CD14-positive monocyte (primary cell): ENCODE measurements at regions not wholly inside any gene's neighbourhood (a gene's known extent, or its start where the extent isn't known, plus 50 kb on each side); places are given as distances from the start of the nearest gene placed in this dataset.

Source experiments
- DNase-seq, 3 donors: peaks; one replicate each; pipeline ENCODE4 v3.0.0-alpha.2; 2011 to 2022
- H2AFZ ChIP-seq: 2 replicates; pipeline ENCODE4 v1.6.0; 2012; ENCODE audit warnings: mild to moderate bottlenecking, low read depth, low read length, inconsistent platforms; ENCODE audit not compliant: insufficient read depth, poor library complexity, severe bottlenecking
- H3K27ac ChIP-seq, 2 donors: 1 replicate in 1 of 2; 2 replicates in 1 of 2; pipeline ENCODE4 v1.5.1; 2012 to 2013; ENCODE audit warnings: low read length in 2 of 2, control low read depth in 1 of 2, inconsistent platforms in 1 of 2, low read depth in 1 of 2, mild to moderate bottlenecking in 1 of 2
- H3K27me3 ChIP-seq, 2 donors: one replicate each; pipeline versions ENCODE4 v1.6.0 to v1.6.1; 2011 to 2013; ENCODE audit warnings: low read length in 2 of 2; ENCODE audit not compliant: control insufficient read depth in 2 of 2, insufficient read depth in 2 of 2
- H3K36me3 ChIP-seq, 2 donors: replicated peaks in 1 of 2; 1 replicate in 1 of 2; 2 replicates in 1 of 2; pipeline versions ENCODE4 v1.5.1 to v1.6.1; 2012 to 2013; ENCODE audit warnings: low read length in 2 of 2, control low read depth in 1 of 2, inconsistent platforms in 1 of 2, mild to moderate bottlenecking in 1 of 2; ENCODE audit not compliant: insufficient read depth in 2 of 2, control insufficient read depth in 1 of 2
- H3K4me1 ChIP-seq, 2 donors: 1 replicate in 1 of 2; 2 replicates in 1 of 2; pipeline versions ENCODE4 v1.5.1 to v1.6.1; 2012 to 2013; ENCODE audit warnings: low read length in 2 of 2, control low read depth in 1 of 2, inconsistent platforms in 1 of 2, mild to moderate bottlenecking in 1 of 2, moderate library complexity in 1 of 2; ENCODE audit not compliant: insufficient read depth in 2 of 2, control insufficient read depth in 1 of 2
- H3K4me2 ChIP-seq: replicated peaks from 2 replicates; pipeline ENCODE3; 2012; ENCODE audit warnings: low read length, moderate library complexity, mild to moderate bottlenecking; ENCODE audit not compliant: poor library complexity, severe bottlenecking; ENCODE audit errors: extremely low read depth
- H3K4me3 ChIP-seq, 3 experiments: fragments of 200-600 bp in 1 of 3; sonication (generic) in 1 of 3; replicated peaks in 1 of 3; 1 replicate in 2 of 3; 2 replicates in 1 of 3; pipeline ENCODE4 v1.5.1; 2011 to 2013; ENCODE audit warnings: low read length in 3 of 3, mild to moderate bottlenecking in 3 of 3, control low read depth in 2 of 3, low read depth in 2 of 3, inconsistent platforms in 1 of 3, moderate library complexity in 1 of 3
- H3K79me2 ChIP-seq: 2 replicates; pipeline ENCODE4 v1.6.0; 2012; ENCODE audit warnings: mild to moderate bottlenecking, control low read depth, inconsistent platforms, low read length, moderate library complexity; ENCODE audit not compliant: insufficient read depth
- H3K9ac ChIP-seq: 2 replicates; pipeline ENCODE4 v1.6.0; 2017; ENCODE audit warnings: low read length, mild to moderate bottlenecking; ENCODE audit not compliant: insufficient read depth, poor library complexity, severe bottlenecking
- H3K9me3 ChIP-seq, 2 donors: replicated peaks in 1 of 2; 1 replicate in 1 of 2; 2 replicates in 1 of 2; pipeline versions ENCODE4 v1.5.1 to v1.6.1; 2012 to 2013; ENCODE audit warnings: low read length in 2 of 2, control low read depth in 1 of 2; ENCODE audit not compliant: control insufficient read depth in 1 of 2, insufficient read depth in 1 of 2
- H4K20me1 ChIP-seq: 2 replicates; pipeline ENCODE4 v1.6.0; 2012; ENCODE audit warnings: mild to moderate bottlenecking, low read length, control low read depth, moderate library complexity; ENCODE audit not compliant: insufficient read depth
- H3K27ac Mint-ChIP-seq, 7 donors: one replicate each; pipeline ENCODE4 v1.8.0; 2020; ENCODE audit warnings: mild to moderate bottlenecking in 7 of 7, mixed read lengths in 7 of 7, moderate library complexity in 6 of 7, inconsistent platforms in 2 of 7
- H3K27me3 Mint-ChIP-seq, 3 donors: one replicate each; pipeline ENCODE4 v1.8.0; 2021 to 2022; ENCODE audit warnings: low read depth in 3 of 3, mild to moderate bottlenecking in 3 of 3, mixed read lengths in 3 of 3, moderate library complexity in 3 of 3, inconsistent platforms in 1 of 3
- H3K36me3 Mint-ChIP-seq, 2 donors: one replicate each; pipeline ENCODE4 v1.8.0; 2020; ENCODE audit warnings: mixed read lengths in 2 of 2, inconsistent platforms in 1 of 2, mild to moderate bottlenecking in 1 of 2
- H3K4me1 Mint-ChIP-seq: one replicate; pipeline ENCODE4 v1.8.0; 2020; ENCODE audit warnings: mild to moderate bottlenecking, mixed read lengths
- H3K4me3 Mint-ChIP-seq, 2 donors: one replicate each; pipeline ENCODE4 v1.8.0; 2020; ENCODE audit warnings: mild to moderate bottlenecking in 2 of 2, mixed read lengths in 2 of 2, moderate library complexity in 1 of 2
- H3K9me3 Mint-ChIP-seq, 7 donors: one replicate each; pipeline ENCODE4 v1.8.0; 2020 to 2022; ENCODE audit warnings: mixed read lengths in 7 of 7, mild to moderate bottlenecking in 6 of 7, moderate library complexity in 6 of 7, inconsistent platforms in 2 of 7
- WGBS: methylation state at CpG from one replicate; pipeline ENCODE4 v1.1.5; 2013; ENCODE audit warnings: missing lambda C conversion rate; ENCODE audit not compliant: insufficient coverage; 5-methylcytosine and 5-hydroxymethylcytosine counted together
- intact Hi-C, 2 donors: fragments of 100-400 bp; cut with micrococcal nuclease; formaldehyde crosslinking; loops; one replicate each; pipeline versions ENCODE4 v1.15.0 to v1.15.1; 2023
- TF ChIP-seq, protein P1 (sequence below): fragments of 200-600 bp; IDR thresholded peaks from one replicate; pipeline ENCODE4 v1.8.0; 2022; ENCODE audit warnings: antibody characterized with exemption, mild to moderate bottlenecking

DNA sequence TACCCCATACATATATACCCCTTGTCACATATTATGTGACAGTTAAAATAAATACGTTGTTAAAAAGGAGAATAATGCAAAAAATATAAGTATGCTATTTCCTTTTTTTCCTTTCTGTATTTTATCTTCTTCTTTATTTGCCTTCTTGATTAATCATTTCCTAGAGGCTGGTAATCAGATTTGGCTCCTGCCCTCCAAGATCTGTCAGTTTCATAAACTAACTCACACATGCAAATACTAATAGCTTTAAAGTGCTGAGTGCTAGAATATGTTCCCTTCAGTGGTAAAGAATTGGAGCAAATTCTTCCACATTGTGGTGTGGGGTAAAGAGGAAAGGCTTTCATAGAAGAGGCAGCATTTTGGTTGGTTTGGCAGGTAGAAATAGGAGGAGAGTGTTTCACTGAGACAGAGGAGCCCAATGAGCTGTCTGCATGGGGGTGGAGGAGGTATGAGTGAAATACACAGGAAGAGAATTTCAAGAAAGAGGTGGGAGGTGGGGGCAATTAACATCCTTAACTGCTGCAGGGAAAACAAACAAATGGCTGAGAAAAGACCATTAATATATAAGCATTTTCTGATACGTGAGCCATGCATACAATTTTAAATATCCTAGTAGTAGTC lies 523.9 kb downstream of the BMP2 start:
- no peaks in the 10 kb centered on the region for H3K9me3 ChIP-seq
- H3K4me1 ChIP-seq = no peaks in the 10 kb centered on the region
- no peak overlapping the region for H3K27ac ChIP-seq
- no peak overlapping the region for H3K4me3 ChIP-seq
- intact Hi-C loops = no loop called here
- H3K79me2 ChIP-seq = no peaks in the 10 kb centered on the region
- peaks cover 0 to 3% of the 10 kb centered on the region in 2 donors for H3K27me3 ChIP-seq
- no peak overlapping the region for H3K27ac Mint-ChIP-seq
- no peak overlapping the region for H3K9ac ChIP-seq
- H3K9me3 Mint-ChIP-seq = no peaks in the 10 kb centered on the region
- peaks cover 0 to 3% (median 2%) of the 10 kb centered on the region in 3 donors for H3K27me3 Mint-ChIP-seq
- TF ChIP-seq, protein P1, sequence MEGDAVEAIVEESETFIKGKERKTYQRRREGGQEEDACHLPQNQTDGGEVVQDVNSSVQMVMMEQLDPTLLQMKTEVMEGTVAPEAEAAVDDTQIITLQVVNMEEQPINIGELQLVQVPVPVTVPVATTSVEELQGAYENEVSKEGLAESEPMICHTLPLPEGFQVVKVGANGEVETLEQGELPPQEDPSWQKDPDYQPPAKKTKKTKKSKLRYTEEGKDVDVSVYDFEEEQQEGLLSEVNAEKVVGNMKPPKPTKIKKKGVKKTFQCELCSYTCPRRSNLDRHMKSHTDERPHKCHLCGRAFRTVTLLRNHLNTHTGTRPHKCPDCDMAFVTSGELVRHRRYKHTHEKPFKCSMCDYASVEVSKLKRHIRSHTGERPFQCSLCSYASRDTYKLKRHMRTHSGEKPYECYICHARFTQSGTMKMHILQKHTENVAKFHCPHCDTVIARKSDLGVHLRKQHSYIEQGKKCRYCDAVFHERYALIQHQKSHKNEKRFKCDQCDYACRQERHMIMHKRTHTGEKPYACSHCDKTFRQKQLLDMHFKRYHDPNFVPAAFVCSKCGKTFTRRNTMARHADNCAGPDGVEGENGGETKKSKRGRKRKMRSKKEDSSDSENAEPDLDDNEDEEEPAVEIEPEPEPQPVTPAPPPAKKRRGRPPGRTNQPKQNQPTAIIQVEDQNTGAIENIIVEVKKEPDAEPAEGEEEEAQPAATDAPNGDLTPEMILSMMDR = no peak
- no peak overlapping the region for H3K4me3 Mint-ChIP-seq
- no peaks in the 10 kb centered on the region for H3K36me3 ChIP-seq
- WGBS = no CpG with 5 or more reads among the region's 2 CpGs
- no peaks in the 10 kb centered on the region for H3K4me1 Mint-ChIP-seq
- DNase-seq = no peak
- H4K20me1 ChIP-seq = no peaks in the 10 kb centered on the region
- no peaks in the 10 kb centered on the region for H3K36me3 Mint-ChIP-seq
- no peak overlapping the region for H2AFZ ChIP-seq
- H3K4me2 ChIP-seq = no peak overlapping the region

DNA sequence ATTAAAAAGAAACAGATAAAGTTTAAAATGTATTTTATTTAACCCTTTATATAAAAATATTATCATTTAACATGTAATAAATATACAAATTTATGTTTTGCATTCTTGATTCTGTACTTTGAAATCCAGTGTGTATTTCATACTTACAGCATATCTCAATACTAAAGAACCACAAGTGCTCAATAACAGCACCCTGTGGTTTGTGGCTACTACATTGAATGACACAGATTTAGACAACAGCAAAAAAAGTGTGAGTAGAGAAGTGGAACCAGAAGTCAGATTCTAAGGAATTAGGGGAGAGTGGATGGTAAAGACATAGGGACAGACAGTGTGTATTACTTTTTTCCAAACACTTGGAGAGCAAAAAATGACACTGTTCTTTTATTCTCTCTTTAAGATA lies 524.5 kb downstream of the BMP2 start:
- Histone ChIP-seq H3K4me1 (no peaks in the 10 kb centered on the region), H3K27ac (no peak overlapping the region), H3K4me2 (no peak overlapping the region), H4K20me1 (no peaks in the 10 kb centered on the region), H2AFZ (no peak overlapping the region), H3K79me2 (no peaks in the 10 kb centered on the region), H3K4me3 (no peak overlapping the region), H3K9ac (no peak overlapping the region), H3K27me3 (peaks cover 0 to 3% of the 10 kb centered on the region in 2 donors), H3K36me3 (no peaks in the 10 kb centered on the region), H3K9me3 (no peaks in the 10 kb centered on the region)
- no peak for DNase-seq
- Mint-ChIP-seq H3K27ac (no peak overlapping the region), H3K4me1 (no peaks in the 10 kb centered on the region), H3K9me3 (no peaks in the 10 kb centered on the region), H3K4me3 (no peak overlapping the region), H3K27me3 (peaks cover 0 to 3% (median 2%) of the 10 kb centered on the region in 3 donors), H3K36me3 (no peaks in the 10 kb centered on the region)
- TF ChIP-seq, protein P1 = no peak
- intact Hi-C loops = no loop called here
